GM12874 (cell line): ENCODE measurements at regions not wholly inside any gene's neighbourhood (a gene's known extent, or its start where the extent isn't known, plus 50 kb on each side); places are given as distances from the start of the nearest gene placed in this dataset.

ENCODE experiments used
- CTCF ChIP-seq: IDR thresholded peaks from 2 replicates; pipeline ENCODE4 v1.5.1; 2011; ENCODE audit warnings: low read depth, mild to moderate bottlenecking, control low read depth, low read length, moderate library complexity; ENCODE audit not compliant: insufficient read depth

GRCh38 chr6:28693751-28694443, 168.2 kb downstream of the GPX5 start:
- TF ChIP-seq CTCF: no peak

GRCh38 chr6:28695715-28696114, 170.0 kb downstream of the GPX5 start:
- TF ChIP-seq CTCF: no peak

- TF ChIP-seq CTCF: no peak
These were observed 170.5 kb downstream of the GPX5 start for GRCh38 chr6:28696167-28696566.

GRCh38 chr6:28696682-28697081, 171.0 kb downstream of the GPX5 start:
- no peak for TF ChIP-seq CTCF

- TF ChIP-seq CTCF: no peak
These were observed 182.0 kb downstream of the GPX5 start for GRCh38 chr6:28707387-28708282.

GRCh38 chr6:28709478-28710349, 184.0 kb downstream of the GPX5 start:
- TF ChIP-seq CTCF: no peak

GRCh38 chr6:28710466-28711191, 184.9 kb downstream of the GPX5 start:
- TF ChIP-seq CTCF: no peak
